ENCODE measurements at regions not wholly inside any gene's neighbourhood (a gene's known extent, or its start where the extent isn't known, plus 50 kb on each side); places are given as distances from the start of the nearest gene placed in this dataset.

DNA sequence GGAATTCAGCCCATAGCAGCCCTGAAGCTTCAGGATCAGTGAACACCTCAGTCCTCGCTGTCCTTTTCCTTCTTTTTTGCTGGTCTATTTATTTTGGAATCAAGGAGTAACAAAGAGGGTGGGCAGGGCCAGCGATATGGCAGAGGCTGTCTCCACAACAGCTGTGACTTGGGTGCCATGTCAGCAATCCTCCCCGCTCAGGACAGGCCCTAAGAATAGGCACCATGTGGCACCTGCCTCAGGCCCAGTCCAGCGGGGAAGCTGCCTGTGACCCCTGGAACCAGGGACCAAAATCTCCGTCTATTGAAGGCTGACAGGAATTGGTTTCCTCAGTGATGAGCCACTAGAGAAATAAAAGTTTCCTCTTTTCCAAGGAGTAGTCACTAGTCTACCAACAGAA, 58.6 kb upstream of the TNR start:
- H3K27me3 Mint-ChIP-seq (ENCODE audit: low read depth): peaks cover 2% of the 10 kb centered on the region
- H3K36me3 Mint-ChIP-seq (ENCODE audit: insufficient read depth): no peaks in the 10 kb centered on the region
- no peaks in the 10 kb centered on the region for H3K4me1 Mint-ChIP-seq (ENCODE audit: low read depth)
- H3K4me3 Mint-ChIP-seq: no peak overlapping the region
- no peak for DNase-seq
- no peaks in the 10 kb centered on the region for H3K9me3 Mint-ChIP-seq
- ATAC-seq: no peak

GRCh38 chr1:175797576-175797975, 54.2 kb upstream of the TNR start:
- peaks cover 14% of the 10 kb centered on the region for H3K27me3 Mint-ChIP-seq (ENCODE audit: low read depth)
- no peak overlapping the region for H3K4me3 Mint-ChIP-seq
- no peaks in the 10 kb centered on the region for H3K36me3 Mint-ChIP-seq (ENCODE audit: insufficient read depth)
- DNase-seq (no peak), ATAC-seq (no peak)
- H3K4me1 Mint-ChIP-seq (ENCODE audit: low read depth): no peaks in the 10 kb centered on the region
- no peaks in the 10 kb centered on the region for H3K9me3 Mint-ChIP-seq

- H3K4me3 Mint-ChIP-seq: no peak overlapping the region
- H3K9me3 Mint-ChIP-seq: no peaks in the 10 kb centered on the region
- no peaks in the 10 kb centered on the region for H3K36me3 Mint-ChIP-seq (ENCODE audit: insufficient read depth)
- H3K4me1 Mint-ChIP-seq (ENCODE audit: low read depth): no peaks in the 10 kb centered on the region
- ATAC-seq (no peak), DNase-seq (no peak)
- peaks cover 17% of the 10 kb centered on the region for H3K27me3 Mint-ChIP-seq (ENCODE audit: low read depth)
These were observed 51.2 kb upstream of the TNR start for GRCh38 chr1:175794586-175794985.

GRCh38 chr1:175793617-175794016, 50.2 kb upstream of the TNR start:
- no peaks in the 10 kb centered on the region for H3K4me1 Mint-ChIP-seq (ENCODE audit: low read depth)
- peaks cover 20% of the 10 kb centered on the region for H3K27me3 Mint-ChIP-seq (ENCODE audit: low read depth)
- ATAC-seq: no peak
- H3K9me3 Mint-ChIP-seq: no peaks in the 10 kb centered on the region
- H3K36me3 Mint-ChIP-seq (ENCODE audit: insufficient read depth): no peaks in the 10 kb centered on the region
- no peak overlapping the region for H3K4me3 Mint-ChIP-seq
- no peak for DNase-seq

Measured in activated T-cell treated with anti-CD3 and anti-CD28 coated beads, Interleukin-2, amount 50 U/mL, for 4 hours (primary cell).